OCI-LY7 (cell line): ENCODE measurements at regions not wholly inside any gene's neighbourhood (a gene's known extent, or its start where the extent isn't known, plus 50 kb on each side); places are given as distances from the start of the nearest gene placed in this dataset.

ENCODE experiments used
- BruUV-seq: library from RNA; stranded (reverse); fragments of 400-500 nt; replicated peaks from 2 replicates; lab custom pipeline; 2021; lab: Mats Ljungman, UMichigan
- CTCF ChIA-PET: fragments of 300-600 bp; sonication (Branson Sonifier 250); formaldehyde crosslinking; loops from one replicate; lab custom pipeline; 2022; ENCODE audit warnings: antibody characterized with exemption; ENCODE audit not compliant: unreplicated experiment; lab: Charles Lee
- POLR2A ChIA-PET: fragments of 300-600 bp; sonication (Branson Sonifier 250); formaldehyde crosslinking; loops from one replicate; lab custom pipeline; 2022; ENCODE audit warnings: antibody characterized with exemption; lab: Charles Lee
- DNase-seq: peaks from one replicate; pipeline ENCODE4 v3.0.0-alpha.2; 2015; ENCODE audit warnings: low spot score
- H2AFZ ChIP-seq: fragments of 200-600 bp; sonication (generic), shearing (Covaris generic); 2 replicates; pipeline ENCODE4 v1.6.1; 2014; ENCODE audit warnings: mild to moderate bottlenecking, antibody characterized with exemption, low read length, moderate library complexity
- H3K27ac ChIP-seq: fragments of 200-600 bp; sonication (generic); 2 replicates; pipeline ENCODE4 v1.5.1; 2014; ENCODE audit warnings: mixed run types, low read depth, mild to moderate bottlenecking, moderate library complexity, low read length, inconsistent platforms; ENCODE audit not compliant: poor library complexity, severe bottlenecking
- H3K36me3 ChIP-seq: fragments of 200-600 bp; sonication (generic); 2 replicates; pipeline ENCODE4 v1.6.1; 2014; ENCODE audit warnings: mild to moderate bottlenecking, antibody characterized with exemption, low read length, moderate library complexity, mixed read lengths; ENCODE audit not compliant: insufficient read depth
- H3K4me1 ChIP-seq: fragments of 200-600 bp; sonication (generic); 2 replicates; pipeline ENCODE4 v1.5.1; 2014; ENCODE audit warnings: mild to moderate bottlenecking, low read length; ENCODE audit not compliant: insufficient read depth, poor library complexity, severe bottlenecking
- H3K4me2 ChIP-seq: fragments of 200-600 bp; sonication (generic); 2 replicates; pipeline ENCODE4 v1.6.1; 2014; ENCODE audit warnings: mild to moderate bottlenecking, low read length
- H3K4me3 ChIP-seq: fragments of 200-600 bp; sonication (generic); 2 replicates; pipeline ENCODE4 v1.5.1; 2014; ENCODE audit warnings: mild to moderate bottlenecking, low read depth, low read length; ENCODE audit not compliant: poor library complexity, severe bottlenecking
- H3K79me2 ChIP-seq: fragments of 200-600 bp; sonication (generic); 2 replicates; pipeline ENCODE4 v1.6.1; 2016; ENCODE audit warnings: low read depth, mild to moderate bottlenecking, low read length, moderate library complexity, mixed read lengths; ENCODE audit not compliant: insufficient read depth
- H3K9me2 ChIP-seq: fragments of 200-600 bp; sonication (generic); 2 replicates; pipeline ENCODE4 v1.6.1; 2016; ENCODE audit warnings: mild to moderate bottlenecking, low read length, mixed read lengths; ENCODE audit not compliant: insufficient read depth
- H3K9me3 ChIP-seq: fragments of 200-600 bp; sonication (generic); 2 replicates; pipeline ENCODE4 v1.6.1; 2014; ENCODE audit warnings: mild to moderate bottlenecking, mixed run types, low read length, mixed read lengths
- H4K20me1 ChIP-seq: fragments of 200-600 bp; sonication (generic); 2 replicates; pipeline ENCODE4 v1.6.1; 2014; ENCODE audit warnings: mild to moderate bottlenecking, antibody characterized with exemption, low read length, moderate library complexity, mixed read lengths; ENCODE audit not compliant: insufficient read depth
- EZH2phosphoT487 ChIP-seq: fragments of 200-600 bp; sonication (generic); IDR thresholded peaks from 2 replicates; pipeline ENCODE4 v1.6.1; 2018; ENCODE audit warnings: low read depth, borderline replicate concordance, mild to moderate bottlenecking, mixed run types, antibody characterized with exemption, low read length, moderate library complexity, mixed read lengths
- intact Hi-C: fragments of 100-400 bp; cut with micrococcal nuclease; formaldehyde crosslinking; loops from one replicate; pipeline ENCODE4 v1.10.0; 2022; ENCODE audit not compliant: unreplicated experiment
- TF ChIP-seq, protein P1 (sequence below): fragments of 200-600 bp; sonication (generic); conservative IDR thresholded peaks from 2 replicates; pipeline ENCODE4 v1.5.1; 2014; ENCODE audit warnings: mild to moderate bottlenecking, antibody characterized with exemption, low read length, moderate library complexity, mixed read lengths

DNA sequence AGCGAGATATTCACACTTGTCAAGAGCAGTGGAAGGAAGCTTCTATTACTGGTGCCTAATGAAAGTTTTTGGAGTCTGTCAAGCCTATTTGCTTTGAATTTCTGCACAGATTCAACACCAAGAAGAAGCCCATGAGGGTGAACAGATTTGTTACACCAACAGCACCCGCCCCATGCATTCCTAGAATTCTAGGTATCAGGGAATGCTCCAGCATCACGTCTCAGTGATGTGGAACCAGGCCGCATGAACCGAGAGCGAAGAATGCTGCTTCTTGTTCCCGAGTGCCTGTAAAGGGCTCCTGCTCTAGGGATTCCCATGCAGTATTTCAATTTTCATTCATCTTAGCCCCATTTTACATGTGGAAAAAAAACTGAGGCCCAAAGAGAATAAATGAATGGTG lies 69.7 kb downstream of the KCNF1 start:
- no peak overlapping the region for H2AFZ ChIP-seq
- TF ChIP-seq, protein P1, sequence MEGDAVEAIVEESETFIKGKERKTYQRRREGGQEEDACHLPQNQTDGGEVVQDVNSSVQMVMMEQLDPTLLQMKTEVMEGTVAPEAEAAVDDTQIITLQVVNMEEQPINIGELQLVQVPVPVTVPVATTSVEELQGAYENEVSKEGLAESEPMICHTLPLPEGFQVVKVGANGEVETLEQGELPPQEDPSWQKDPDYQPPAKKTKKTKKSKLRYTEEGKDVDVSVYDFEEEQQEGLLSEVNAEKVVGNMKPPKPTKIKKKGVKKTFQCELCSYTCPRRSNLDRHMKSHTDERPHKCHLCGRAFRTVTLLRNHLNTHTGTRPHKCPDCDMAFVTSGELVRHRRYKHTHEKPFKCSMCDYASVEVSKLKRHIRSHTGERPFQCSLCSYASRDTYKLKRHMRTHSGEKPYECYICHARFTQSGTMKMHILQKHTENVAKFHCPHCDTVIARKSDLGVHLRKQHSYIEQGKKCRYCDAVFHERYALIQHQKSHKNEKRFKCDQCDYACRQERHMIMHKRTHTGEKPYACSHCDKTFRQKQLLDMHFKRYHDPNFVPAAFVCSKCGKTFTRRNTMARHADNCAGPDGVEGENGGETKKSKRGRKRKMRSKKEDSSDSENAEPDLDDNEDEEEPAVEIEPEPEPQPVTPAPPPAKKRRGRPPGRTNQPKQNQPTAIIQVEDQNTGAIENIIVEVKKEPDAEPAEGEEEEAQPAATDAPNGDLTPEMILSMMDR: no peak
- no peak for TF ChIP-seq EZH2phosphoT487
- no peaks in the 10 kb centered on the region for H3K9me3 ChIP-seq
- CTCF ChIA-PET: no interaction called here
- POLR2A ChIA-PET: no interaction called here
- no peak overlapping the region for H3K27ac ChIP-seq
- DNase-seq: no peak
- H3K4me2 ChIP-seq: no peak overlapping the region
- BruUV-seq: no TSS peak
- H4K20me1 ChIP-seq: no peaks in the 10 kb centered on the region; the same call in 1 of the 2 replicates
- H3K4me3 ChIP-seq: no peak overlapping the region
- no peaks in the 10 kb centered on the region for H3K79me2 ChIP-seq
- H3K9me2 ChIP-seq: no peaks in the 10 kb centered on the region
- intact Hi-C loops: no loop called here
- no peaks in the 10 kb centered on the region for H3K4me1 ChIP-seq
- no peaks in the 10 kb centered on the region for H3K36me3 ChIP-seq

DNA sequence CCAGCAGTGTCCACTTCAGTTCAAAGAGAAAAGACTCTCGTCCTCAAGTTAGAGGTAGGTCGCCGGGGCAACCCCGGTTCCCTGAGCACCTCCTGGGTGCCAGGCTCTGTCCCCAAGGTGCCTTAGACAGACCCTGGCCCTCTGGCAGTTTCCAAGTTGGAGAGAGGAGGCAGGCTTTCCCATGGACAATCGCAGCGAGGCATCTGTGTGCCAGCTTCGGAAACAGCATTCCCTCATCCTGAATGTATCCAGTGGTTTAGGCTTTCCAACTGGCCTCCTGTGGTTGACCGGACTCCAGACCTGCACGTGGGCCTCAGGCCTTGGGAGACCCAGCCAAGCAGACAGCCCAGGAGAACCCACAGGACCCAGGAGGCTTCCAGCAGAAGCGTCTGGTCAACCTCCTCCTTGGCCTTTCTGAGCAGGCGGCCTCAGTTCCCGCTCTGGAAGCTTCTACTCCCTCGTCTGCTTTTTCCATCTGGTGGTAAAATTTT lies 70.3 kb downstream of the KCNF1 start:
- no peak overlapping the region for H2AFZ ChIP-seq
- no peaks in the 10 kb centered on the region for H3K4me1 ChIP-seq
- no peaks in the 10 kb centered on the region; the same call in 1 of the 2 replicates for H4K20me1 ChIP-seq
- intact Hi-C loops: no loop called here
- no TSS peak for BruUV-seq
- TF ChIP-seq, protein P1: no peak
- no peak for TF ChIP-seq EZH2phosphoT487
- H3K79me2 ChIP-seq: no peaks in the 10 kb centered on the region
- ChIA-PET POLR2A (interaction anchor here (0.6 kb wide), 1 partner anchor 469 kb away, joined by 4 read pairs; no protein-coding TSS in a partner anchor), CTCF (no interaction called here)
- DNase-seq: no peak
- no peaks in the 10 kb centered on the region for H3K36me3 ChIP-seq
- H3K4me3 ChIP-seq: no peak overlapping the region
- H3K9me2 ChIP-seq: no peaks in the 10 kb centered on the region
- no peak overlapping the region for H3K4me2 ChIP-seq
- no peaks in the 10 kb centered on the region for H3K9me3 ChIP-seq
- H3K27ac ChIP-seq: no peak overlapping the region

- DNase-seq: no peak
- Histone ChIP-seq H3K9me3 (no peaks in the 10 kb centered on the region), H4K20me1 (no peaks in the 10 kb centered on the region), H3K4me1 (no peaks in the 10 kb centered on the region), H3K4me2 (no peak overlapping the region), H3K4me3 (no peak overlapping the region), H3K27ac (no peak overlapping the region), H2AFZ (no peak overlapping the region), H3K9me2 (no peaks in the 10 kb centered on the region), H3K79me2 (no peaks in the 10 kb centered on the region), H3K36me3 (no peaks in the 10 kb centered on the region)
- intact Hi-C loops: no loop called here
- BruUV-seq: no TSS peak
- POLR2A ChIA-PET: no interaction called here
- CTCF ChIA-PET: no interaction called here
- TF ChIP-seq, protein P1: no peak
- TF ChIP-seq EZH2phosphoT487: no peak
These were observed 71.4 kb downstream of the KCNF1 start for GRCh38 chr2:10982931-10983701.
